Kasumi-1 (cell line): ENCODE measurements at regions not wholly inside any gene's neighbourhood (a gene's known extent, or its start where the extent isn't known, plus 50 kb on each side); places are given as distances from the start of the nearest gene placed in this dataset.

ENCODE experiments used
- DNase-seq, 2 experiments: peaks; one replicate each; lab custom pipeline; 2025; lab: John Stamatoyannopoulos, UW

DNA sequence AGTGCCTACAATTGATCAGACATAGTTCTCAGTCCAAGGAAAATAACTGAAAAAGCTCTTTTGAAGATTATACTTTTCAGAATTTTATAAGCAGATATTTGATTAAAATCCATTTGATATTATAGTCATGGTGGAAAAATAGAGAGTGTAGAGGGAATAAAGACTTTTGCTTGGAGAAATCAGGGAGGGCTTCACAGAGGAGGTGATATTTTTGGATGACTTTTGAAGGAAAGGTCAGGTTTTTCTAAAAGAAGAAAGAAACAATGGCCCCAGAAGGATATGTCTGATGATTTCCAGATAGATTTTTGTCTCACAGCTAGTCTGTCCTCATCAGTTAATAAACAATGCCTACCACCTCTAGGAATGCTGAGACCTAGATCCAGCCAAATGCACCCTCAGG lies 806.3 kb upstream of the CELF2 start:
- no peak for DNase-seq

DNA sequence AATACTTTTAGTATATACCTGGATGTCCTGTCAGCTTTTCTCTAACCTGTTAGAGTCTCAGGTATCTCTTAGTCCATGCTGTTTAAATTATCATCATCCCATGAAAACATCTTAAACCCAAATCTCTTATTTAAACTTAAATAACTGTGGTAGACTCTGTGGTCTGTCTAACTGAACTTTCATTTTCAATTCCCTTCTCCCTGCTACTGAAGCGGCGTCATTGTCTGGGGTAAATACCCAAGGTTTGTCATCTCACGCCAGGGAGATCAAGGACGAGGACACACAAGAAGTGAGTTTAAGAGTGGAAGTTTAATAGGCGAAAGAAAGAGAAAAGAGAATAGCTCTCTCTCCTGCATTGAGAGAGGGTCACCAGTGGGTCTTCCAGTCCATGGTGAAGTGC lies 804.4 kb upstream of the CELF2 start:
- no peak for DNase-seq

DNA sequence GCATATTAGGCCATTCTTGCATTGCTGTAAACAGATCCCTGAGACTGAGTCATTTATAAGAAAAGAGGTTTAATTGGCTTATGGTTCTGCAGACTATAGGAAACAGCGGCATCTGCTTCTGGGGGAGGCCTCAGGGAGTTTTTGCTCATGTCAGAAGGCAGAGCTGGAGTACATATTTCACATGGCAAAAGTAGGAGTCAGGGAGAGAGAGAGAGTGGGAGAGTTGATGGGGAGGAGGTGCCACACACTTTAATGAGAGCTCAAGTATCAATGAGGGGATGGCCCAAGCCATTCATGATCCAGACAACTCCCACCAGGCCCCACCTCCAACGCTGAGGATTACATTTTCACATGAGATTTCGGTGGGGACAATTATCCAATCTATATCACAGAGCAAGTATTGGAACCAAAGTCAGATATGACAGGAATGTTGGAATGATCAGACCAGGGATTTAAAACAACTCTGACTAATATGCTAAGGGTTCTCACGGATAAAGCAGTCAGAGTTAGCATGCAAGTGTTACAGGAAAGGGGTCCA lies 795.3 kb upstream of the CELF2 start:
- DNase-seq: no peak

DNA sequence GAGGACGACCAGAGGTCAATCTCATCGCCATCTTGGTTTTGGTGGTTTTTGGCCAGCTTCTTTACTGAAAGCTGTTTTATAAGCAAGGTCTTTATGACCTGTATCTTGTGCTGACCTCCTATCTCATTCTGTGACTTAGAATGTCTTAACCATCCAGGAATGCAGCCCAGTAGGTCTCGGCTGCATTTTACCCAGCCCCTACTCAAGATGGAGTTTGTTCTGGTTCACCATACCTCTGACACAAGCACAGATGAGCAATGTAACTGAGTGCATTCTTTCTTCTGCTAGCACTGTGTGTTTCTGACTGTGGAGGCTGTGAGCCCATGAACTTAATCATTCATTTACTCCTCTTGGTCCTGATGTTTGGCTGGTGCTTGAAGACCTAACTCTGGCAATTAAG lies 794.5 kb upstream of the CELF2 start:
- DNase-seq: no peak

DNA sequence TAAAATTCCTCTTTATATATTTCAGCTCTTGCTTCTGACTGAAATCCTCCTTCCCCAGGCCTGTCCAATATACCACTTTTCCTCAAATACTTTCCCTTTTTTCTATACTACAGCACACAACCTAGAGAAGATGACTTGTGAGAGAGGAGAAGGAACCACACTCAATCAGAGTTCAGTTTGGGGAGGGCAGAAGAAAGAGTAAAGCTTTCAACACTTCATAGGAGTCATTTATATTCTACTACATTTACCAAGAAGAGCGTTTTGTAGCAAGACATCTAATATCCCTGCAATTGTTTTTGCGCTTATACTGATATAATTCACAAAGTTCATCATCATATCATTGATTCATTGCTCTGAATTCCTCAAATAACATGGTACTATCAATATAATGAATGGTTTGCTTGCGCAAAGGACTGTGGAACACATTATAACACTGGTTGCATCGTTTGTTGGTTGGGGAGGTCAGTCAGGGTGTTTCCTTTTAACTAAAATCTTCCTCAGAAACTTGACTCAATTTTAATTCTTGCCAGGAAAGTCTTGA lies 792.5 kb upstream of the CELF2 start:
- DNase-seq: no peak

DNA sequence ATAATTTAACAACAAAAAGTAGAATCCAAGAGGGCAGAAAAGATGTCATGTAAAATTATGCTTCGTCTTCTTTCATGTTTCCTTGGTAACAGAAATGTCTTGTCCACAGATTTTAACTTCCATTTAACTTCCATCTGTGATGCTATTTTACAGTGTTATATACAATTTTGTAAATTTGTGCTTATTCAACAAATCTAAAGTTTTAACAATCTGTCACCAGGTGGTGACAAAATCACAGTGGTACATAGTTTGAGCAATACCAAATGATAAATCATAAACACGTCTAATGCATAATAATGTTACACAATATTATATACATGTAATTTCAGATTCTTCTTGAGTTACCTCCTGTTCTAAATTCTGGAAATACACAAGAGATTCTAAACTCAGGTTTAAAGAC lies 784.4 kb upstream of the CELF2 start:
- DNase-seq: no peak

DNA sequence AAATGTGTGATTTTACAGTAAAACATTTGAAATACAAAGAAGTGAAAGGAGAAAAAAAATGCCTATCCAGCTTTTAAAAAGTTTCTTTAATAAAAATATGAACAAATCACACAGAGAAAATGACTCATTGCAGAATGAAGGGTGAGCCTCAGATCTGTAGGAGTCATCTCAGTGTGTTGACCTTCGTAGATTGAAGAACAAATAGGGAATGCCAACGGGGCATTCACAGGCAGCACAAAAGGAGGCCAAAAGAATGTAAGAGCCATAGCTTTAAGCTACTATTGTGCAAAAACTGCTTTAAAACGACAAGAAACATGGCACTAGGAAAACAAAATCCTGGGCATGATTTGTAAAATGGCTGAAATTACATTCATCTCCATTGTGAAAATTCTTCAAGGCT lies 782.7 kb upstream of the CELF2 start:
- DNase-seq: no peak

DNA sequence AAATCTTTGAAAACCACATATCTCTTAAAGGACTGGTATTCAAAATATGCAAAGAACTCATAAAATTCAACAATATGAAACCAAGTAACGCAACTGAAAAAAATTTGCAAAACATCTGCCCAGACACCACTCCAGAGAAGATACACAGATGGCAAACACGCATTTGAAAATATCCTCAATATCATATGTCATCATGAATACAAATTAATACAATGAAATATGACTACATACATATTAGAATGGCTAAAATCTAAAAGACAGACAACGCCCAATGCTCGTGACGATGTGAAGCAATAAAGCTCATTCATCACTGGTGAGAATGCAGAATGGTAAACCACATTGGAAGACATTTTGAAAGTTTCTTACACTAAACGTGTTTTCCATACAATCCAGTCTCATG lies 770.1 kb upstream of the CELF2 start:
- no peak for DNase-seq

DNA sequence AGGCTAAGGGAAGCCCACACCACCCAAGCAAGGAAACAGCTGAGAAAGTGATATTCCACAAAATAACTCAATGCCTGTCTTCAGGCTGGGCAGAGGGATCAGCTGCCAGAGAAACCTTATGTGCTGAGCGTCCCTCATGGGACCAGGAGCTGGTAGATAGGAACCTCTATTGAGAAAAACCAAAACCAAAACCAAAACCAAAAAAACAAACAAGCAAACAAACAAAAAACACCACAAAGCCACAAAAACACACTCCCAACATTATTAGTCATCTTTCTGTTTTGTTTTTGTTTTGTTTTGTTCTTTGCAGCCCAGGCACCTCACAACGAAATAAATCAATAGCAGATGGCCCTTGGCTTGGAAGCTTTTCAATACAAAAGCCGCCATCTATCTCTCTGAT lies 760.8 kb upstream of the CELF2 start:
- DNase-seq: no peak

DNA sequence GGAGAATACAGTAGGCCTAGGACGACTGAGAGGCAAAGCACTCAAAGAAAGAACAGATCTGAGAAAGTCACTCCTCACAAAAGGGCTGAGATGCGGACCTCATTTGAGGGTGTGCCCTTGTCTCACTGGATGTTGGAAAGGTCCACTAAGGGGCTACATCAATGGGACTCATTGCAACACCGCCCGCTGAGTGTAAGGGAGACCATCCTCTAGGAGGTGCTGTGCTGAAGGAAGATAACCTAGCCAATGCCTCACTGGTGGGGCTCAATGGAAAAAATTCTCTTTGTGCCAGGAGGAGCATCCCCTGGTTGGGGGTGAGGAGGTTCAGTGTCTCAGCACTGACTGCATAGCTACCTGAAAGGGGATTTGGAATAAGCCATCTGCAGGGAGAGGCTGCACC lies 758.7 kb upstream of the CELF2 start:
- DNase-seq: no peak

DNA sequence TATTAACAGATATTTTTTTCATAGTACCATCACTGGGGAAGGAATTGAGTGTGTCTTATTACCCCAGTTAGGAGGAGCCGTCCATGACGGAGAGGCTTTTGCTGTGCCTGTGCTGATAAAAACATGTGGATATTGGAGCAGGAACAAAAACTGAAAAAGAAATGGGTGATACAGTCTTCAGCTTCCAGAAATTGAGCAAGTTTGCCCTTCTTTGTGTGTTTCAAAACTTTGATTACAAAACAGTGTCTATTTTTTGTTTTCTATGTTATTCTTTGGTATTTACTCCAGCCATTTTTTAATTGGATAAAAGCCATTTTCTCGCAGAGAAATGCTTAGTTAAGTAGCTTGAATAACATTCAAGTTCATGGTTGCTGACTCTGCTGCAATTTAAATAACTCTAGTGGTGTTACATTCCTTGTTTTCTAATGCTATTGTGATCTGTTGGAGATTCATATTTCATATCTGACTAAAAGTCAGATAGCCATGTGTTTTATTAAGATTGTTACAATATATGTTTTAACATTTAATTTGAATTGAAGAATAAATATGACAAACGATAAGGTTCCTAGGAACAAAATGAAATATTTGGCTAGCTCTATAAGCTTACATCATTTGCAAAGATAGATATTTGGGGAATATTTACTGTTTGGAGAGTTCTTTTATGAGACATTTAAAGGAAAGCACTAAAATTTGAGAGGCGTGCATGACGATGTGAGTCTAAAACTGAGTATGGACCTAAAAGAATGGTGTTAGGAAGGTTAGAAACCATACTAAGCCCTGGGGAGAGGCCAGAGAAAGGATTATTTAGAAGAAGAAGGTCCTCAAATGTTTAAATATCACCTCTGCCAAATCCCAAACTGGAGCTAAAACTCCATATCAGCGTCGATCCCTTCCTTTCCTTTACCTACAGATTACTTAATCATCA lies 747.3 kb upstream of the CELF2 start:
- DNase-seq: no peak

DNA sequence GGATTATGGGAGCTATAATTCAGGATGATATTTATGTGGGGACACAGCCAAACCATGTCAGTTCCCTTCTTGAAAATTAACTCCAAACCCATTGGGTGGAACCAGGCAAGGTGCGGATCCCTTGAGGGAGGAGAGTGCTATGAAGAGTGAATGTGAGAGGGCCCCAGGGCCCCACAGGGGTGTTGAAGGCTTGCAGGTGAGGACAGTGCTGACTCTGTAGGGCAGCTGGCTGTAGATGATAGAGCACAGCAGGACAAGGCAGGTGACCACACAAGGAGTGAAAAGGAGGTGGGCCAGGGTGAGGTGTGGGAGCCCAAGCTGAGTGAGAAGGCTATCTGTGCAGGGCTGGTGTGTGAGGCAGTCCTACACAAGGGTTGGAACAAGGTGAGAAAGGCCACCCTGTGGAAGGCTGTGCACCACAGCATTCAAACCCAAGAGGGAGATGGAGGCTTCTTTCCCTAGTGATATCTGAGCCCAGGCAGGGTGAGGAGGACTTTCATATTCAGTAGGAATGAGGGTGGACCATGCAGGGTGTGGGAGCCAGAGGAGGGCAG lies 746.0 kb upstream of the CELF2 start:
- DNase-seq: no peak

DNA sequence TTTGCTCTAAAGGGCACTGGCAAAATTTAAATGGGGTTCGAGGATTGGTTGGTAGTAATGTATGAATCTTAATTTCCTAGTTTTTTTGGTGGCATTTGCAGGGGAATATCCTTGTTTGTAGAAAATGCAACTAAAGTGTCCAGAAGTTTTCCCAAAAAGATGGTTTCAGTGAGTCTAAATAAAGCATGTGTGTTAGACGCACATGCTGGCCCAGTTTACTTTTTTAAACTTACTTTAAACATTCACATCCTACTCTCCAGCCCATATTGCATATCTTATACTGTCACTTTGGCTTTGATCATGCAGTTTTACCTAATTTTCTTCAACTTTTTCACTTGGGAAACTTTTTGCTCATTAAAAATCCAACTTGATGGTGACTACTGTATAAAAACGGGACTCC lies 744.0 kb upstream of the CELF2 start:
- no peak for DNase-seq

DNA sequence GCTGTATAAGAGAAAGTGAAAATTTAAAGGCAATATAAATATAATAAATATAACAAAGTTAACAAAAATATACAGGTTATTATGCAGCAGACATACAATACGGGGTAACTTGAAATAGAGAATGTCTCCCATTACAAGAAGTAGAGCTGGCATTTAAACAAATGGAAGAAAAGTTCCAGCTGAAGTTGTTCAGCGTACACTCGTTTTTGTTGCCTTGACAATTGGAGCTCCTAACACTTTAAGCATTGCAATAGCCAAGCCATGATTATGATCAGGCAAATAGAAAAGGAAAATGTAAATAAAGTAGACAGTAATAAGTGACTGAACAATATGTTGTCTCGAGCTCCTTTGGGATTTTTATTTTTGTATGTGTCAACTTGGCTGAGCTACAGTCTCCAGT lies 737.8 kb upstream of the CELF2 start:
- no peak for DNase-seq

DNA sequence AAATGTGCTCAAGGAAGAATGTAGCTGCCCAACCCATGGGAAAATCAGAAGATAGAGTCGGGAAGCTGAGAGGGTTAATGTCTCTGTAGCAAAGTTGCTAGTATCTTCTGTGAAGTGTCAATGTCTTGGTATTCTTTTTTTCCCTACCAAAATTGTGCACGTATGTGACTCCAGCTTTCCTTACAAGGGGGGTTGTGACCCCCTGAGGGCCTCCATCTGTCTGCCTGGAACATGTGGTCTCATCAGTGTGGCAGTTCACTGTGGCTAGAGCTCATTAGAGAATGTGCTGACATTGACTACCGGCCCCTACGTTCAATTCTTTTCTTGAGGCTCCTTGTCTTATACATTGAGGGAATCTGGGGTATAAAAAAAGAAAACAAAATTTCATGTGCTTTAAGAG lies 725.2 kb upstream of the CELF2 start:
- DNase-seq: no peak

DNA sequence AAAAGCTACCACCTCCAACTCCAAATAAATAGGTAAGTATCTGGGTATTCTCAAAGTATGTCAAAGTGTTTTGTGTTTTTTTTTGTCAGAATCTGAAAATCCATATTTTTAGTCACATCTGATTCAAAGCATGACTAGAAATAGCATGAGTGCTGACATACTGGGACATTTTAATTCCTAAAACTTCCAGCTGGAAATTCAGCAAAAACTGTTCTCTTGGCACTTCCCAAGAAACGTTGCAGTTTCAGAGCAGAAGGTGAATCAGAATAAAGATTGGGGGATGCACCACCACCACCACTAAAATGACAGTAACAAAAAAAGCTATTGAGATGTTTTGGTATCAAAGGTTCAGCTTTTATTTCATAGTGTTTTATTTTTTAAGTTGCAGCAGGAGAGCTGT lies 724.6 kb upstream of the CELF2 start:
- DNase-seq: no peak

DNA sequence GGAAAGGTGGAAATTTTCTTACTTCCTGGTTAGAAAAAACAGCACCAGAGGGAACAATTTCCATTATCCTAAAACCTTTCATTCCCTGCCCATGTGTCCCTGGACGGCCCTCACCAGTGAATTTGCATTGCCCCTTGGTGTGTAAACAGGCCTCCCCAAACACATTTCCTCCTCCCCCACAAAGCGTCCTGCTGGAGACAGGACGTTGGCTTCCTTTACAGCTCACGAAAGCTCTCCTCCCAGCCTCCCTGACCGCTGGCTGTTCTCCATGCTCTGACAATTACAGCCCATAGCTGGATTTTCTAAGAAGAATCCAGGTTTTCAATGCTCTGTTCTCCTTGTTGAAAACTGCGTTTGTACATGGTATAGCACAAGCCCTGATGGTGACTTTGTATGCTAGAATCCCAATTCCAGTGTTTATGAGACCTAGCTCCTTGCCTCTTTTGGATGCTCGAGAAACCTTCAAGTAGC lies 724.2 kb upstream of the CELF2 start:
- DNase-seq: no peak

DNA sequence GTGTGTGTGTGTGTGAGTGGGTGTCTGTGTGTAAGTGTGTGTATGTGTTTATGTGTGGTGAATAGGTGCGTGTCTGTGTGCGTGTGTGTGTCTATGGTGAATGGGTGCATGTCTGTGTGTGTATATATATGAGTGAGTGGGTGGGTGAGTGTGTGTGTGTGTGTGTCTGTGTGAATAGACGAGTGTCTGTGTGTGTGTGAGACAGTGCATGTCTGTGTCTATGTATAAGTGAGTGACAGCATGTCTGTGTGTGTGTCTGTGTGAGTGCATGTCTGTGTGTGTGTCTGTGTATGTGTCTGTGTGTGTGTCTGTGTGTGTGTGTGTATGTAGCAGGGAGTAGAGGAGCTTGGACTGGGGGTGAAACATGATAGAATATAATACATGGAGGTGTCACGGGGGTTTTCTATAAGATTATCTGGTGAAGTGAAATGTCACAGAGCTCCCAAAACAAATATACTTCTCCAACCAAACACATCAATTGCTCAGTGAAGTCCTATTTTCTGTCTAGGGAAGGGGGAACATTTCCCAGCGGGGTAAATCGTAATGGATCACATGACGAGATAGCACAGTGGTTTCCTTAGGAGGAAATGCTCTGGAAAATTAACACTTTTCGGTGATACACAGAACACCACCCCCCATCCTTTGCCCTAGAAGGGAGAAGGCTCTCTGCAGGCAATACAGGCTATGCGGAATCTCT lies 723.3 kb upstream of the CELF2 start:
- no peak for DNase-seq

DNA sequence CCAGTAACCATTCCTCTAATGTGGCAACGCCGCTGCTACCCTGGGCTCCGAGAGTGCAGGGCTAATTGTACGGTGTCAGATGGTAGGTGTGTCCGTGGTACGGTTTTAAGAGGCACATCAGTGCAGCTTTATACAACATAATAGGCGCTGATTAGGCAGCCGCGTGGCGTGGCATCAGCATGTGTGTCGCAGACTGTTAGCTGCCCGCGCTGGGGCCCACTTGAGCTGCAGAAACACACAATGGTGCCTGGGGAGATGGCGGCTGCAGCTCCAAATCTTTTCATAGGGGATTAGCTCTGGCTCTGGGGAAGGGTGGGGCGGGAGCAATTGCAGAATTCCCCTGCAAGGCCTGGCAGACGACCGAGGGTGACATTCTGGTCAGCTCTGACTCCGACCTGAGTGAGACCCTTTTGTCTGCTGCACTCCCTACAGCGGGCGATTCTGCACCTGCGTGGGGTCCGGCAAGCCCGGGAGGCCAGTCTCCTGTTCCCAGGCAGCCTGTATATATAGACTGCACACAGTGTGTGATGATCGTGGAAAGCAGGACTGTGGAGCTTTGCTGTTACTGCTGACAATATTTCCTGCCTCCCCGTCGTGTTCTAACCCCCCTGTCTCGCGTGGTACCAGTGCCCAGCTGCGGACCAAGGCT lies 722.7 kb upstream of the CELF2 start:
- DNase-seq: no peak

DNA sequence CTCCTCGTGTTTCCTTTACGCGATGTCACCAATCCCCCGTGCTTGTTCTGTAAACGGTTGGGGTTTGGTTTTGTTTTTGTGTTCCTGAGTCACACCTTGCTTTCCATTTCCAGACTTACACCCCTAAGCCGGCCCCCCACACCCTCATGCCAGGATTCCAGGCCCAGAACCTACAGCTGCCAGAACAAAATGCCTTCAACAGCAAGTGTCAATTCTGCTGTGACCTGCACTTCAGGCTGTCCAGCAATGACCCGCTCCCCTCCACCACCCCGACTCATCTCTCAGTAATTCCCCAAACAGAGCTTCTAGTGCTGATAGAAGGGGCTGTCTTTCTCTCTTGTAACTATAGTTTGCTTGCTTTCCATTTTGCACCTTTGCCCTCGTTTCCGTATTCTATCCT lies 722.1 kb upstream of the CELF2 start:
- no peak for DNase-seq

DNA sequence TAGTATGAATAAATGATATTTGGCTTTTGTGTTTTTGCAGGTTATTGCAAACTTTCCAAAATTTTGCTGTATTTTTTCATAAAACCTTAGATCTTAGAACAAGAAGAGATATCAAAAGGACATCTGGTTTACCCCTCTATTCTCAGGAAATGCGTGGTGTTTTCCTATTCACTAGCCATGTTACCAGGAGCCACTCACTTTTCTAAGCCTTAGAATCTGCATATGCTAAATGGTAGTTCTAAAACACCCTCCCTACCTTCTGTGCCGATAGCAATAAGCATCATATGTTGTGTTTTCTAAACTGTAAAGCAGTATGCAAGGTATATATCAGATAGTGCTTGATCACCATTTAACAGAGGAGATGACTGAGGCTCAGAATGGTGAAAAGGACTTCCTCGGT lies 715.0 kb upstream of the CELF2 start:
- no peak for DNase-seq

DNA sequence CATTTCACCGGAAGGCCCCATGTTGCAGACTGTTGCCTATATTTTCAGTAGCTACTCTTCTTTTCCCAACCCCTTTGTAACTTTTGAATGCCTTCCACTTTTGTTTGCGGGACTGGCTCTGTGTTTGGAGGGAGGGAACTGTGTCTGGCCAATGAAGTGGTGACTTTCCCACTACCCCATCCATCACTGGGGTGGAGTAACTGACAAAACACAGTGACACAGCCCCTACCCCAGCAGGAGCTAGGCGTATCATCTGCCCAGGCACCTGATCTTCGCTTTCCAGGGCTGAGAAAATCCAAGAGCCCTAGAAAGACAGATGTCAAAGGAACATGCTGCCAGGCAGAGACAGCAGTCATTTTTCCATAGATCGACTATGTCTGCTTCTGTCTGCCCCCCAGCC lies 710.6 kb upstream of the CELF2 start:
- DNase-seq: no peak
